ENCODE measurements at regions not wholly inside any gene's neighbourhood (a gene's known extent, or its start where the extent isn't known, plus 50 kb on each side); places are given as distances from the start of the nearest gene placed in this dataset.

- Histone ChIP-seq H3K9ac (ENCODE audit: low read depth in 1 of 3, low read length in 3 of 3) (no peak overlapping the region), H3K27me3 (ENCODE audit: control insufficient read depth in 3 of 3, insufficient read depth in 3 of 3, low read length in 3 of 3) (peaks cover 0 to 10% (median 0%) of the 10 kb centered on the region in 3 donors), H3K27ac (ENCODE audit: low read depth, low read length) (no peak overlapping the region), H3K4me3 (ENCODE audit: low read length in 3 of 3) (no peak overlapping the region), H3K4me1 (ENCODE audit: control insufficient read depth in 3 of 3, insufficient read depth in 3 of 3, low read length in 3 of 3) (no peaks in the 10 kb centered on the region), H3K36me3 (ENCODE audit: control insufficient read depth in 3 of 3, insufficient read depth in 3 of 3, low read length in 3 of 3) (no peaks in the 10 kb centered on the region), H3K9me3 (ENCODE audit: control insufficient read depth in 3 of 3, low read length in 3 of 3) (no peaks in the 10 kb centered on the region)
Measured at GRCh38 chr3:140752499-140752898, 74.6 kb downstream of the TRIM42 start.

GRCh38 chr3:140753865-140754754, 76.2 kb downstream of the TRIM42 start:
- Histone ChIP-seq H3K4me3 (ENCODE audit: low read length in 3 of 3) (no peak overlapping the region), H3K36me3 (ENCODE audit: control insufficient read depth in 3 of 3, insufficient read depth in 3 of 3, low read length in 3 of 3) (no peaks in the 10 kb centered on the region), H3K27ac (ENCODE audit: low read depth, low read length) (no peak overlapping the region), H3K27me3 (ENCODE audit: control insufficient read depth in 3 of 3, insufficient read depth in 3 of 3, low read length in 3 of 3) (peaks cover 0 to 4% (median 0%) of the 10 kb centered on the region in 3 donors), H3K9me3 (ENCODE audit: control insufficient read depth in 3 of 3, low read length in 3 of 3) (no peaks in the 10 kb centered on the region), H3K4me1 (ENCODE audit: control insufficient read depth in 3 of 3, insufficient read depth in 3 of 3, low read length in 3 of 3) (peaks cover 0 to 4% (median 0%) of the 10 kb centered on the region in 3 donors), H3K9ac (ENCODE audit: low read depth in 1 of 3, low read length in 3 of 3) (no peak overlapping the region)

- H3K9ac ChIP-seq (ENCODE audit: low read depth in 1 of 3, low read length in 3 of 3): no peak overlapping the region
- peaks cover 0 to 4% (median 0%) of the 10 kb centered on the region in 3 donors for H3K4me1 ChIP-seq (ENCODE audit: control insufficient read depth in 3 of 3, insufficient read depth in 3 of 3, low read length in 3 of 3)
- H3K36me3 ChIP-seq (ENCODE audit: control insufficient read depth in 3 of 3, insufficient read depth in 3 of 3, low read length in 3 of 3): no peaks in the 10 kb centered on the region
- H3K27me3 ChIP-seq (ENCODE audit: control insufficient read depth in 3 of 3, insufficient read depth in 3 of 3, low read length in 3 of 3): peaks cover 0 to 3% (median 0%) of the 10 kb centered on the region in 3 donors
- H3K4me3 ChIP-seq (ENCODE audit: low read length in 3 of 3): no peak overlapping the region
- no peak overlapping the region for H3K27ac ChIP-seq (ENCODE audit: low read depth, low read length)
- H3K9me3 ChIP-seq (ENCODE audit: control insufficient read depth in 3 of 3, low read length in 3 of 3): no peaks in the 10 kb centered on the region
Measured at GRCh38 chr3:140754936-140755335, 77.1 kb downstream of the TRIM42 start.

GRCh38 chr3:140756240-140757016, 78.6 kb downstream of the TRIM42 start:
- Histone ChIP-seq H3K36me3 (ENCODE audit: control insufficient read depth in 3 of 3, insufficient read depth in 3 of 3, low read length in 3 of 3) (no peaks in the 10 kb centered on the region), H3K9ac (ENCODE audit: low read depth in 1 of 3, low read length in 3 of 3) (no peak overlapping the region), H3K27me3 (ENCODE audit: control insufficient read depth in 3 of 3, insufficient read depth in 3 of 3, low read length in 3 of 3) (no peaks in the 10 kb centered on the region), H3K27ac (ENCODE audit: low read depth, low read length) (no peak overlapping the region), H3K4me1 (ENCODE audit: control insufficient read depth in 3 of 3, insufficient read depth in 3 of 3, low read length in 3 of 3) (peaks cover 0 to 4% (median 0%) of the 10 kb centered on the region in 3 donors), H3K9me3 (ENCODE audit: control insufficient read depth in 3 of 3, low read length in 3 of 3) (no peaks in the 10 kb centered on the region), H3K4me3 (ENCODE audit: low read length in 3 of 3) (no peak overlapping the region)

GRCh38 chr3:140758791-140759444, 81.1 kb downstream of the TRIM42 start:
- H3K4me1 ChIP-seq (ENCODE audit: control insufficient read depth in 3 of 3, insufficient read depth in 3 of 3, low read length in 3 of 3): peaks cover 0 to 4% (median 0%) of the 10 kb centered on the region in 3 donors
- no peak overlapping the region for H3K27ac ChIP-seq (ENCODE audit: low read depth, low read length)
- H3K9ac ChIP-seq (ENCODE audit: low read depth in 1 of 3, low read length in 3 of 3): no peak overlapping the region
- no peaks in the 10 kb centered on the region for H3K36me3 ChIP-seq (ENCODE audit: control insufficient read depth in 3 of 3, insufficient read depth in 3 of 3, low read length in 3 of 3)
- H3K9me3 ChIP-seq (ENCODE audit: control insufficient read depth in 3 of 3, low read length in 3 of 3): no peaks in the 10 kb centered on the region
- H3K4me3 ChIP-seq (ENCODE audit: low read length in 3 of 3): no peak overlapping the region
- no peaks in the 10 kb centered on the region for H3K27me3 ChIP-seq (ENCODE audit: control insufficient read depth in 3 of 3, insufficient read depth in 3 of 3, low read length in 3 of 3)

GRCh38 chr3:140760324-140761075, 82.6 kb downstream of the TRIM42 start:
- Histone ChIP-seq H3K9me3 (ENCODE audit: control insufficient read depth in 3 of 3, low read length in 3 of 3) (no peaks in the 10 kb centered on the region), H3K9ac (ENCODE audit: low read depth in 1 of 3, low read length in 3 of 3) (no peak overlapping the region), H3K36me3 (ENCODE audit: control insufficient read depth in 3 of 3, insufficient read depth in 3 of 3, low read length in 3 of 3) (no peaks in the 10 kb centered on the region), H3K4me3 (ENCODE audit: low read length in 3 of 3) (no peak overlapping the region), H3K4me1 (ENCODE audit: control insufficient read depth in 3 of 3, insufficient read depth in 3 of 3, low read length in 3 of 3) (peaks cover 0 to 4% (median 0%) of the 10 kb centered on the region in 3 donors), H3K27ac (ENCODE audit: low read depth, low read length) (no peak overlapping the region), H3K27me3 (ENCODE audit: control insufficient read depth in 3 of 3, insufficient read depth in 3 of 3, low read length in 3 of 3) (no peaks in the 10 kb centered on the region)

- no peaks in the 10 kb centered on the region for H3K9me3 ChIP-seq (ENCODE audit: control insufficient read depth in 3 of 3, low read length in 3 of 3)
- peaks cover 0 to 4% (median 0%) of the 10 kb centered on the region in 3 donors for H3K4me1 ChIP-seq (ENCODE audit: control insufficient read depth in 3 of 3, insufficient read depth in 3 of 3, low read length in 3 of 3)
- no peak overlapping the region for H3K27ac ChIP-seq (ENCODE audit: low read depth, low read length)
- H3K9ac ChIP-seq (ENCODE audit: low read depth in 1 of 3, low read length in 3 of 3): no peak overlapping the region
- no peaks in the 10 kb centered on the region for H3K27me3 ChIP-seq (ENCODE audit: control insufficient read depth in 3 of 3, insufficient read depth in 3 of 3, low read length in 3 of 3)
- H3K36me3 ChIP-seq (ENCODE audit: control insufficient read depth in 3 of 3, insufficient read depth in 3 of 3, low read length in 3 of 3): no peaks in the 10 kb centered on the region
- H3K4me3 ChIP-seq (ENCODE audit: low read length in 3 of 3): no peak overlapping the region
Measured at GRCh38 chr3:140761076-140761639, 83.3 kb downstream of the TRIM42 start.

- Histone ChIP-seq H3K4me3 (ENCODE audit: low read length in 3 of 3) (no peak overlapping the region), H3K9ac (ENCODE audit: low read depth in 1 of 3, low read length in 3 of 3) (no peak overlapping the region), H3K27me3 (ENCODE audit: control insufficient read depth in 3 of 3, insufficient read depth in 3 of 3, low read length in 3 of 3) (no peaks in the 10 kb centered on the region), H3K36me3 (ENCODE audit: control insufficient read depth in 3 of 3, insufficient read depth in 3 of 3, low read length in 3 of 3) (no peaks in the 10 kb centered on the region), H3K9me3 (ENCODE audit: control insufficient read depth in 3 of 3, low read length in 3 of 3) (no peaks in the 10 kb centered on the region), H3K4me1 (ENCODE audit: control insufficient read depth in 3 of 3, insufficient read depth in 3 of 3, low read length in 3 of 3) (peaks cover 0 to 4% (median 0%) of the 10 kb centered on the region in 3 donors), H3K27ac (ENCODE audit: low read depth, low read length) (no peak overlapping the region)
Measured at GRCh38 chr3:140762746-140763145, 84.9 kb downstream of the TRIM42 start.

GRCh38 chr3:140763532-140763931, 85.7 kb downstream of the TRIM42 start:
- Histone ChIP-seq H3K4me3 (ENCODE audit: low read length in 3 of 3) (no peak overlapping the region), H3K27ac (ENCODE audit: low read depth, low read length) (no peak overlapping the region), H3K27me3 (ENCODE audit: control insufficient read depth in 3 of 3, insufficient read depth in 3 of 3, low read length in 3 of 3) (no peaks in the 10 kb centered on the region), H3K4me1 (ENCODE audit: control insufficient read depth in 3 of 3, insufficient read depth in 3 of 3, low read length in 3 of 3) (peaks cover 0 to 4% (median 0%) of the 10 kb centered on the region in 3 donors), H3K9me3 (ENCODE audit: control insufficient read depth in 3 of 3, low read length in 3 of 3) (no peaks in the 10 kb centered on the region), H3K9ac (ENCODE audit: low read depth in 1 of 3, low read length in 3 of 3) (no peak overlapping the region), H3K36me3 (ENCODE audit: control insufficient read depth in 3 of 3, insufficient read depth in 3 of 3, low read length in 3 of 3) (no peaks in the 10 kb centered on the region)
